Trophoblast cell (in vitro differentiated cells and primary cell): ENCODE measurements at regions not wholly inside any gene's neighbourhood (a gene's known extent, or its start where the extent isn't known, plus 50 kb on each side); places are given as distances from the start of the nearest gene placed in this dataset.
A peak's percentile ranks its signal among the peaks of the same experiment; 100 is the strongest.

ENCODE experiments used
- DNase-seq, 2 donors: peaks; one replicate each; pipeline ENCODE4 v3.0.0-alpha.2; 2016
- H2AFZ ChIP-seq: 2 replicates; pipeline ENCODE4 v1.6.1; 2013; ENCODE audit warnings: low read length, moderate library complexity, mild to moderate bottlenecking; ENCODE audit not compliant: insufficient read depth, poor library complexity
- H2AK5ac ChIP-seq: 2 replicates; pipeline ENCODE4 v1.6.1; 2013; ENCODE audit warnings: mild to moderate bottlenecking, low read length
- H2BK120ac ChIP-seq: 2 replicates; pipeline ENCODE4 v1.6.1; 2013; ENCODE audit warnings: low read length, mild to moderate bottlenecking, moderate library complexity; ENCODE audit not compliant: insufficient read depth, poor library complexity
- H2BK12ac ChIP-seq: 2 replicates; pipeline ENCODE4 v1.6.1; 2013; ENCODE audit warnings: mild to moderate bottlenecking, low read length, moderate library complexity
- H2BK5ac ChIP-seq: 2 replicates; pipeline ENCODE4 v1.6.1; 2013; ENCODE audit warnings: low read length, low read depth, moderate library complexity, mild to moderate bottlenecking; ENCODE audit not compliant: poor library complexity
- H3K14ac ChIP-seq: 2 replicates; pipeline ENCODE4 v1.6.1; 2013; ENCODE audit warnings: mild to moderate bottlenecking, low read length
- H3K18ac ChIP-seq: 2 replicates; pipeline ENCODE4 v1.6.1; 2013; ENCODE audit warnings: mild to moderate bottlenecking, low read length
- H3K23ac ChIP-seq: 2 replicates; pipeline ENCODE4 v1.6.1; 2013; ENCODE audit warnings: low read length
- H3K27ac ChIP-seq: 2 replicates; pipeline ENCODE4 v1.5.1; 2013; ENCODE audit warnings: low read depth, mild to moderate bottlenecking, inconsistent platforms, low read length, moderate library complexity
- H3K27me3 ChIP-seq: 2 replicates; pipeline ENCODE4 v1.6.1; 2013; ENCODE audit warnings: inconsistent platforms, mild to moderate bottlenecking, low read length, moderate library complexity; ENCODE audit not compliant: insufficient read depth
- H3K36me3 ChIP-seq, 2 experiments: 1 replicate in 1 of 2; 2 replicates in 1 of 2; pipeline ENCODE4 v1.6.1; 2013; ENCODE audit warnings: low read length in 2 of 2, mild to moderate bottlenecking in 2 of 2, moderate library complexity in 1 of 2; ENCODE audit not compliant: insufficient read depth in 2 of 2, control insufficient read depth in 1 of 2
- H3K4ac ChIP-seq: 2 replicates; pipeline ENCODE4 v1.6.1; 2013; ENCODE audit warnings: low read depth, mild to moderate bottlenecking, low read length, moderate library complexity
- H3K4me1 ChIP-seq, 2 experiments: 1 replicate in 1 of 2; 2 replicates in 1 of 2; pipeline ENCODE4 v1.6.1; 2013; ENCODE audit warnings: low read length in 2 of 2, mild to moderate bottlenecking in 2 of 2, moderate library complexity in 1 of 2; ENCODE audit not compliant: insufficient read depth in 2 of 2, control insufficient read depth in 1 of 2
- H3K4me2 ChIP-seq: 2 replicates; pipeline ENCODE4 v1.6.1; 2013; ENCODE audit warnings: inconsistent platforms, mild to moderate bottlenecking, low read length, moderate library complexity
- H3K4me3 ChIP-seq: 2 replicates; pipeline ENCODE4 v1.5.1; 2013; ENCODE audit warnings: mild to moderate bottlenecking, low read depth, low read length, inconsistent platforms
- H3K79me1 ChIP-seq: one replicate; pipeline ENCODE4 v1.6.1; 2013; ENCODE audit warnings: low read length
- H3K79me2 ChIP-seq: 2 replicates; pipeline ENCODE4 v1.6.1; 2013; ENCODE audit warnings: low read length, mild to moderate bottlenecking; ENCODE audit not compliant: control insufficient read depth, insufficient read depth, poor library complexity
- H3K9ac ChIP-seq: 2 replicates; pipeline ENCODE4 v1.6.1; 2013; ENCODE audit warnings: mild to moderate bottlenecking, low read length
- H3K9me3 ChIP-seq: 2 replicates; pipeline ENCODE4 v1.6.1; 2013; ENCODE audit warnings: low read depth, mild to moderate bottlenecking, control low read depth, inconsistent platforms, low read length; ENCODE audit not compliant: insufficient read depth
- H4K12ac ChIP-seq: 2 replicates; pipeline ENCODE4 v1.6.1; 2013; ENCODE audit warnings: low read depth, mild to moderate bottlenecking, low read length, moderate library complexity
- H4K8ac ChIP-seq: 2 replicates; pipeline ENCODE4 v1.6.1; 2013; ENCODE audit warnings: low read depth, mild to moderate bottlenecking, low read length, moderate library complexity
- H4K91ac ChIP-seq: one replicate; pipeline ENCODE4 v1.6.1; 2013; ENCODE audit warnings: low read depth, mild to moderate bottlenecking, low read length, moderate library complexity
- WGBS: extraction: QIAGEN DNeasy Blood & Tissue Kit; methylation state at CpG from one replicate; pipeline ENCODE4 v1.1.7; 2013; ENCODE audit warnings: missing lambda C conversion rate; ENCODE audit not compliant: insufficient read length, insufficient coverage; ENCODE audit errors: extremely low coverage; 5-methylcytosine and 5-hydroxymethylcytosine counted together

- no peak overlapping the region for H3K27ac ChIP-seq
- no peaks in the 10 kb centered on the region for H3K36me3 ChIP-seq
- no peak overlapping the region for H3K14ac ChIP-seq
- no peaks in the 10 kb centered on the region for H3K27me3 ChIP-seq
- H2AFZ ChIP-seq = no peak overlapping the region
- no peak overlapping the region for H2BK120ac ChIP-seq
- no peak overlapping the region for H3K23ac ChIP-seq
- no peak overlapping the region for H2BK5ac ChIP-seq
- H3K18ac ChIP-seq = no peak overlapping the region
- no peak overlapping the region for H3K4me3 ChIP-seq
- no peak overlapping the region for H2AK5ac ChIP-seq
- no peak overlapping the region for H4K91ac ChIP-seq
- no peak overlapping the region for H3K4me2 ChIP-seq
- no CpG with 5 or more reads among the region's 2 CpGs for WGBS
- H3K9ac ChIP-seq = no peak overlapping the region
- H4K8ac ChIP-seq = no peak overlapping the region
- H3K79me1 ChIP-seq = no peaks in the 10 kb centered on the region
- no peaks in the 10 kb centered on the region for H3K79me2 ChIP-seq
- no peak for DNase-seq
- H3K4me1 ChIP-seq = no peaks in the 10 kb centered on the region
- H3K4ac ChIP-seq = no peak overlapping the region
- H4K12ac ChIP-seq = no peak overlapping the region
- no peaks in the 10 kb centered on the region for H3K9me3 ChIP-seq
- H2BK12ac ChIP-seq = no peak overlapping the region
Measured at GRCh38 chr7:34425194-34425593, 232.8 kb upstream of the NPSR1 start.

DNA sequence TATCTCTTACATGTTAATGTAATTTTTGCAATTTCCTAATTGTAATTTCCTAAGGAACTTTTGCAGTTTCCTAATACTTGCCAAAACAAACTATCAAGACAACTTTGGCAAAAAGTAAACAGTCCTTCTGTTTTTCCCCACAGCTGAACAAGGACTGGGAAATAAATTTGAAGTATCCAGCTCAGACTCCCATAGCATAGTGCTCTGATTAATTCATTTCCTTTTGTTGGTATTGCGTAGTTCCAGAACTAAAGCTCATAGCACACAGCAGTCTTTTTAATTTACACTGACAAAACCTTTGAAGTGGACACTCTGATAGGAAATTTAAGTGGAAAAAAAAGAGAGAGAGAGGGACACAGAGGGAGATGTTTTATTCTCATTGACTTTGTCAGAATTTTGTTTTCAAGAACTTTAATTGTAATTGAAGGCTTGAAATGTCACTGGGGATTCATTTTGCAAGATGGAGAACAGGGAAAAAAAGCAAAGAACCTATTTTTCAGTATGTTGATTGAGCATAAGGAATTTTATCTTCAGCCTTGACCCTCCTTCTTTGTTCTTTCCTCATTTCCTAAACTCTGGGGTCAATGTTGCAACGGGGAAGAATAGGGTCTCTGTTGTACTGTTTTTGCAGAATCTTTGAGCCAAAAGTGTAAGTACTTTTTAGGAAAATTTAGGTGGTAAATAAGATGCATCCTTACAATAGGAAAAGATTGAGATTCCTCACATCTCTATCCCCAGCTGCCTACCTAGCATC lies 232.2 kb upstream of the NPSR1 start:
- Histone ChIP-seq H3K27ac (no peak overlapping the region), H3K9ac (no peak overlapping the region), H3K4me2 (no peak overlapping the region), H3K79me2 (no peaks in the 10 kb centered on the region), H3K27me3 (no peaks in the 10 kb centered on the region), H3K4me1 (no peaks in the 10 kb centered on the region), H3K36me3 (no peaks in the 10 kb centered on the region), H4K12ac (no peak overlapping the region), H3K23ac (no peak overlapping the region), H2AFZ (no peak overlapping the region), H3K9me3 (no peaks in the 10 kb centered on the region), H3K4ac (no peak overlapping the region), H3K14ac (no peak overlapping the region), H3K18ac (no peak overlapping the region), H3K4me3 (no peak overlapping the region), H3K79me1 (no peaks in the 10 kb centered on the region), H4K91ac (no peak overlapping the region), H2BK12ac (no peak overlapping the region), H4K8ac (no peak overlapping the region), H2BK5ac (no peak overlapping the region), H2BK120ac (no peak overlapping the region), H2AK5ac (no peak overlapping the region)
- no CpG with 5 or more reads among the region's 2 CpGs for WGBS
- no peak for DNase-seq

DNA sequence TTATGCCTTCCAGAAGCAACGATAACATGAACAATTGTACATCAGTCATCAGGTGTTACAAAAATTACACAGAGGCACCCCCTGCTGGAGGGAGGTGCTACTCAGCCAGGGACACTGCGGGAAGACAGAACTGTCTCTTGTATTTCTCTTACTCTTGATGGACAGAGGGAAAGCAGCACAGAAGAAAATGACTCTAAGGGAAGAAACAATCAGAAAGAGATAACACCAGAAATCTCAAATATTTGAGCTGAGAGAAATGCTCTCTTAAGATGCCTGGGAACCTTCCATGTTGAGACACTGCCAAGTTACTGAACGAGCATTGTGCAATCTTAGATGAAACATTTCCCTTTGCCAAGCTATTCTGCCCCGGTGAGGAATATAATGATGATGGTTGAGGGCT lies 227.6 kb upstream of the NPSR1 start:
- H3K9me3 ChIP-seq = no peaks in the 10 kb centered on the region
- H2AK5ac ChIP-seq = no peak overlapping the region
- no peaks in the 10 kb centered on the region for H3K79me2 ChIP-seq
- no peak overlapping the region for H2AFZ ChIP-seq
- no peak overlapping the region for H3K9ac ChIP-seq
- WGBS = no CpG with 5 or more reads among the region's 4 CpGs
- H4K12ac ChIP-seq = no peak overlapping the region
- H3K27me3 ChIP-seq = no peaks in the 10 kb centered on the region
- H3K36me3 ChIP-seq = no peaks in the 10 kb centered on the region
- no peak overlapping the region for H3K4me2 ChIP-seq
- no peaks in the 10 kb centered on the region for H3K4me1 ChIP-seq
- no peak overlapping the region for H3K4me3 ChIP-seq
- H3K23ac ChIP-seq = no peak overlapping the region
- no peak overlapping the region for H4K8ac ChIP-seq
- no peak overlapping the region for H3K27ac ChIP-seq
- DNase-seq = peak; percentile 61 to 75
- H2BK5ac ChIP-seq = no peak overlapping the region
- H4K91ac ChIP-seq = no peak overlapping the region
- no peak overlapping the region for H3K14ac ChIP-seq
- H3K18ac ChIP-seq = no peak overlapping the region
- H2BK12ac ChIP-seq = no peak overlapping the region
- no peak overlapping the region for H3K4ac ChIP-seq
- H3K79me1 ChIP-seq = no peaks in the 10 kb centered on the region
- H2BK120ac ChIP-seq = no peak overlapping the region

GRCh38 chr7:34438436-34438835 lies 219.6 kb upstream of the NPSR1 start:
- H3K79me1 ChIP-seq = no peaks in the 10 kb centered on the region
- peaks cover 1% of the 10 kb centered on the region for H3K9me3 ChIP-seq
- no peaks in the 10 kb centered on the region for H3K4me1 ChIP-seq
- no peak overlapping the region for H3K23ac ChIP-seq
- no peak overlapping the region for H3K27ac ChIP-seq
- no peak overlapping the region for H2BK12ac ChIP-seq
- H3K36me3 ChIP-seq = no peaks in the 10 kb centered on the region
- H3K18ac ChIP-seq = no peak overlapping the region
- H4K12ac ChIP-seq = no peak overlapping the region
- no peak overlapping the region for H3K4me2 ChIP-seq
- H2AK5ac ChIP-seq = no peak overlapping the region
- no peak for DNase-seq
- no peak overlapping the region for H2AFZ ChIP-seq
- no peak overlapping the region for H3K4ac ChIP-seq
- H3K79me2 ChIP-seq = no peaks in the 10 kb centered on the region
- no peak overlapping the region for H3K14ac ChIP-seq
- H3K9ac ChIP-seq = no peak overlapping the region
- H2BK5ac ChIP-seq = no peak overlapping the region
- H3K27me3 ChIP-seq = no peaks in the 10 kb centered on the region
- H4K91ac ChIP-seq = no peak overlapping the region
- no peak overlapping the region for H3K4me3 ChIP-seq
- no peak overlapping the region for H4K8ac ChIP-seq
- WGBS = no CpG with 5 or more reads among the region's 3 CpGs
- H2BK120ac ChIP-seq = no peak overlapping the region
